ENCODE measurements at regions not wholly inside any gene's neighbourhood (a gene's known extent, or its start where the extent isn't known, plus 50 kb on each side); places are given as distances from the start of the nearest gene placed in this dataset.

DNA sequence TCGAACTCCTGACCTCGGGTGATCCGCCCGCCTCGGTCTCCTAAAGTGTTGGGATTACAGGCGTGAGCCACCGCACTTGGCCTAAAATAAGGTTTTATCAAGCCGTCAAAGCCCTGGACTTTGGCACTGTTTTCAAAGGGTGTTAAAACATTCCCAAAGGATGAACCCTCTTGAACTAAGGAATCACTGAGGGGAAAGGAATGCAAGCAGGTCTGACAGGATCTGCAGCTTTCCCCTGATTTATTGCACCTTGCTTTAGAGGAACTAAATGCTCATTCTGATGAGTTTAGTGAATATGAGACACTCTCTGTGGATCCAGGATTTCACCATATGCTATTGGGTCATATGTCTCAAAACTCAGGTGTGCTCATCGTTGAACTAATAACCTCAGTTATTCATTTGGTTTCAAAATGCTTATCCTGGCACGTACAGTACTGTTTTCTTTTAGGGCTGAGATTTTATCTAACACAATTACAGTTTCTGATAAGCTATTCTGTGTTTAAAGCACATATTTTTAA, 63.0 kb upstream of the TSC22D2 start:
- TF ChIP-seq, protein P1, sequence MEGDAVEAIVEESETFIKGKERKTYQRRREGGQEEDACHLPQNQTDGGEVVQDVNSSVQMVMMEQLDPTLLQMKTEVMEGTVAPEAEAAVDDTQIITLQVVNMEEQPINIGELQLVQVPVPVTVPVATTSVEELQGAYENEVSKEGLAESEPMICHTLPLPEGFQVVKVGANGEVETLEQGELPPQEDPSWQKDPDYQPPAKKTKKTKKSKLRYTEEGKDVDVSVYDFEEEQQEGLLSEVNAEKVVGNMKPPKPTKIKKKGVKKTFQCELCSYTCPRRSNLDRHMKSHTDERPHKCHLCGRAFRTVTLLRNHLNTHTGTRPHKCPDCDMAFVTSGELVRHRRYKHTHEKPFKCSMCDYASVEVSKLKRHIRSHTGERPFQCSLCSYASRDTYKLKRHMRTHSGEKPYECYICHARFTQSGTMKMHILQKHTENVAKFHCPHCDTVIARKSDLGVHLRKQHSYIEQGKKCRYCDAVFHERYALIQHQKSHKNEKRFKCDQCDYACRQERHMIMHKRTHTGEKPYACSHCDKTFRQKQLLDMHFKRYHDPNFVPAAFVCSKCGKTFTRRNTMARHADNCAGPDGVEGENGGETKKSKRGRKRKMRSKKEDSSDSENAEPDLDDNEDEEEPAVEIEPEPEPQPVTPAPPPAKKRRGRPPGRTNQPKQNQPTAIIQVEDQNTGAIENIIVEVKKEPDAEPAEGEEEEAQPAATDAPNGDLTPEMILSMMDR (conservative IDR thresholded peaks at IDR 0.05; ENCODE audit: low read depth, low read length), result no peak
- no peak for TF ChIP-seq EZH2 (IDR thresholded peaks at IDR 0.05; ENCODE audit: borderline replicate concordance, low read depth, low read length, poor library complexity, severe bottlenecking)
